ENCODE measurements at regions not wholly inside any gene's neighbourhood (a gene's known extent, or its start where the extent isn't known, plus 50 kb on each side); places are given as distances from the start of the nearest gene placed in this dataset.

DNA sequence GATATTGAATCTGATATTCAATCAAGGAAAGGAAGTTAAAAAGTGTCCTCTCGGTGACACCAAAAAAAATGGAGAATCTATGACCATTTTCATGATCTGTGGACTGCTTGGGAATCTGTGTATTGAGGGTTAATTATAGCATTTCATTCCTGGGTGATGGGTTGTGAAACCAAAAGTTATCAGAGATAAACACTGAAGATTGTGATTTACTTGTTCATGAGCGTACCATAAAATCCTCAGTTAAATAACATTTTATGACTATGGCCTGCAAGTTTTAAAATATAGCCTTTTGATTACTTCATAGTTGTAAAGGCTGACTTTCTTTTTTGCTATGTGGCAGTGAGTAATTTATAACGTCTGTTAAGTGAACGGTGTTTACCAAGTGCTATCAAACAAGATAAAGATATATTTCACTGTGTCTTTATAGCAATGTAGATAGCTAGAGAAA, 267.9 kb upstream of the SEMA6A start:
- TF ChIP-seq, protein P1, sequence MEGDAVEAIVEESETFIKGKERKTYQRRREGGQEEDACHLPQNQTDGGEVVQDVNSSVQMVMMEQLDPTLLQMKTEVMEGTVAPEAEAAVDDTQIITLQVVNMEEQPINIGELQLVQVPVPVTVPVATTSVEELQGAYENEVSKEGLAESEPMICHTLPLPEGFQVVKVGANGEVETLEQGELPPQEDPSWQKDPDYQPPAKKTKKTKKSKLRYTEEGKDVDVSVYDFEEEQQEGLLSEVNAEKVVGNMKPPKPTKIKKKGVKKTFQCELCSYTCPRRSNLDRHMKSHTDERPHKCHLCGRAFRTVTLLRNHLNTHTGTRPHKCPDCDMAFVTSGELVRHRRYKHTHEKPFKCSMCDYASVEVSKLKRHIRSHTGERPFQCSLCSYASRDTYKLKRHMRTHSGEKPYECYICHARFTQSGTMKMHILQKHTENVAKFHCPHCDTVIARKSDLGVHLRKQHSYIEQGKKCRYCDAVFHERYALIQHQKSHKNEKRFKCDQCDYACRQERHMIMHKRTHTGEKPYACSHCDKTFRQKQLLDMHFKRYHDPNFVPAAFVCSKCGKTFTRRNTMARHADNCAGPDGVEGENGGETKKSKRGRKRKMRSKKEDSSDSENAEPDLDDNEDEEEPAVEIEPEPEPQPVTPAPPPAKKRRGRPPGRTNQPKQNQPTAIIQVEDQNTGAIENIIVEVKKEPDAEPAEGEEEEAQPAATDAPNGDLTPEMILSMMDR (IDR thresholded peaks at IDR 0.05) = no peak
- no peak for TF ChIP-seq POLR2A (IDR thresholded peaks at IDR 0.05)

Measured in Peyer's patch (tissue), 4 donors.